Activated B cell treated with CpG ODN at 0.5 μM for 24 hours (primary cell): ENCODE measurements at regions not wholly inside any gene's neighbourhood (a gene's known extent, or its start where the extent isn't known, plus 50 kb on each side); places are given as distances from the start of the nearest gene placed in this dataset.

Source experiments
- ATAC-seq: fragments of 200-7000 bp; cut with Tn5 transposase; one replicate; pipeline ENCODE4 v1.10.0; 2021; ENCODE audit warnings: low read depth, mild to moderate bottlenecking, moderate library complexity
- CTCF ChIA-PET: fragments of 350-600 bp; sonication (Branson Sonifier 250); formaldehyde crosslinking; loops from one replicate; lab custom pipeline; 2021; ENCODE audit warnings: antibody characterized with exemption; lab: Charles Lee
- POLR2A ChIA-PET: fragments of 350-600 bp; sonication (Branson Sonifier 250); formaldehyde crosslinking; loops from one replicate; lab custom pipeline; 2021; ENCODE audit warnings: antibody characterized with exemption; lab: Charles Lee
- DNase-seq: peaks from one replicate; pipeline ENCODE4 v3.0.0; 2022
- H3K27ac Mint-ChIP-seq: one replicate; pipeline ENCODE4 v1.8.0; 2020; ENCODE audit warnings: mixed read lengths
- H3K27me3 Mint-ChIP-seq: one replicate; pipeline ENCODE4 v1.8.0; 2021; ENCODE audit warnings: mixed read lengths
- H3K36me3 Mint-ChIP-seq: one replicate; pipeline ENCODE4 v1.8.0; 2021; ENCODE audit warnings: low read depth, mixed read lengths
- H3K4me1 Mint-ChIP-seq: one replicate; pipeline ENCODE4 v1.8.0; 2021; ENCODE audit warnings: mixed read lengths
- H3K4me3 Mint-ChIP-seq: one replicate; pipeline ENCODE4 v1.8.0; 2020; ENCODE audit warnings: mild to moderate bottlenecking, mixed read lengths
- H3K9me3 Mint-ChIP-seq: one replicate; pipeline ENCODE4 v1.8.0; 2020; ENCODE audit warnings: mixed read lengths
- intact Hi-C: fragments of 100-400 bp; cut with micrococcal nuclease; formaldehyde crosslinking; loops from one replicate; pipeline ENCODE4 v1.15.1; 2024
- TF ChIP-seq, protein P1 (sequence below): fragments of 200-600 bp; IDR thresholded peaks from one replicate; pipeline ENCODE4 v1.8.0; 2022; ENCODE audit warnings: antibody characterized with exemption, mild to moderate bottlenecking

GRCh38 chr7:145005601-145006000 lies 169.7 kb upstream of the TPK1 start:
- no peak for ATAC-seq
- H3K4me1 Mint-ChIP-seq, result no peaks in the 10 kb centered on the region
- ChIA-PET POLR2A (no interaction called here), CTCF (no interaction called here)
- TF ChIP-seq, protein P1, sequence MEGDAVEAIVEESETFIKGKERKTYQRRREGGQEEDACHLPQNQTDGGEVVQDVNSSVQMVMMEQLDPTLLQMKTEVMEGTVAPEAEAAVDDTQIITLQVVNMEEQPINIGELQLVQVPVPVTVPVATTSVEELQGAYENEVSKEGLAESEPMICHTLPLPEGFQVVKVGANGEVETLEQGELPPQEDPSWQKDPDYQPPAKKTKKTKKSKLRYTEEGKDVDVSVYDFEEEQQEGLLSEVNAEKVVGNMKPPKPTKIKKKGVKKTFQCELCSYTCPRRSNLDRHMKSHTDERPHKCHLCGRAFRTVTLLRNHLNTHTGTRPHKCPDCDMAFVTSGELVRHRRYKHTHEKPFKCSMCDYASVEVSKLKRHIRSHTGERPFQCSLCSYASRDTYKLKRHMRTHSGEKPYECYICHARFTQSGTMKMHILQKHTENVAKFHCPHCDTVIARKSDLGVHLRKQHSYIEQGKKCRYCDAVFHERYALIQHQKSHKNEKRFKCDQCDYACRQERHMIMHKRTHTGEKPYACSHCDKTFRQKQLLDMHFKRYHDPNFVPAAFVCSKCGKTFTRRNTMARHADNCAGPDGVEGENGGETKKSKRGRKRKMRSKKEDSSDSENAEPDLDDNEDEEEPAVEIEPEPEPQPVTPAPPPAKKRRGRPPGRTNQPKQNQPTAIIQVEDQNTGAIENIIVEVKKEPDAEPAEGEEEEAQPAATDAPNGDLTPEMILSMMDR, result no peak
- no peaks in the 10 kb centered on the region for H3K36me3 Mint-ChIP-seq
- H3K27ac Mint-ChIP-seq, result no peak overlapping the region
- no peak overlapping the region for H3K4me3 Mint-ChIP-seq
- peaks cover 4% of the 10 kb centered on the region for H3K9me3 Mint-ChIP-seq
- no peak for DNase-seq
- no peaks in the 10 kb centered on the region for H3K27me3 Mint-ChIP-seq
- intact Hi-C loops, result no loop called here

DNA sequence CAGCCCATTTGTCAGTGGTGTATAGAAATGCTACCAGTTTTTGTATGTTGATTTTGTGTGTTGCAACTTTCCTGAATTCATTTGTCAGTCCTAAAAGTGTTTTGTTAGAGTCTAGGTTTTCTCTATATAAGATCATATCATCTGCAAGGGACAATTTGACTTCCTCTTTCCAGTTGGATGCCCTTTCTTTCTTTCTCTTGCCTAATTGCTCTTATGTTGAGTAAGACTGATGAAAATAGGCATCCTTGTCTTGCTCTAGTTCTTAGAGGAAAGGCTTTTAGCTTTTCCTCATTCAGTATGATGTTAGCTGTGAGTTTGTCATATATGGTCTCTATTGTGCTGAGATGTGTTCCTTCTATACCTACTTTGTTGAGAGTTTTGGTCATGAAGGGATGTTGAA lies 161.7 kb upstream of the TPK1 start:
- Mint-ChIP-seq H3K4me1 (no peaks in the 10 kb centered on the region), H3K9me3 (peaks cover 30% of the 10 kb centered on the region), H3K36me3 (no peaks in the 10 kb centered on the region), H3K27ac (no peak overlapping the region), H3K4me3 (no peak overlapping the region), H3K27me3 (no peaks in the 10 kb centered on the region)
- POLR2A ChIA-PET, result no interaction called here
- intact Hi-C loops, result no loop called here
- DNase-seq (no peak), ATAC-seq (no peak)
- CTCF ChIA-PET, result no interaction called here
- TF ChIP-seq, protein P1, result no peak

DNA sequence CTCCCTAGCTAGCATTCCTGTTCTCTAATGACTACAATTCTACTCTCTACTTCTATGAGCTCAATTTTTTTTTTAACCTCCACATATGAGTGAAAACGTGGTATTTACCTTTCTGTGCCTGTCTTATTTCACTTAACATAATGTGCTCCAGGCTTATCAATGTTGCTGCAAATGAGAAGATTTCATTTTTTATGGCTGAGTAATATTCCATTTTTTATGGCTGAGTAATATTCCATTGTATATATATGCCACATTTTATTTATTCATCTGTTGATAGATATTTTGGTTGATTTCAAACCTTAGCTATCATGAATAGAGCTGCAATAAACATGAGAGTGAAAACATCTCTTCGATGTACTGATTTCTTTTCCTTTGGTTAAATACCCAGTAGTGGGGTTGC lies 159.6 kb upstream of the TPK1 start:
- Mint-ChIP-seq H3K9me3 (peaks cover 26% of the 10 kb centered on the region), H3K36me3 (no peaks in the 10 kb centered on the region), H3K4me3 (no peak overlapping the region), H3K27me3 (no peaks in the 10 kb centered on the region), H3K4me1 (no peaks in the 10 kb centered on the region), H3K27ac (no peak overlapping the region)
- POLR2A ChIA-PET, result no interaction called here
- no peak for DNase-seq
- ATAC-seq, result no peak
- TF ChIP-seq, protein P1, result no peak
- CTCF ChIA-PET, result no interaction called here
- intact Hi-C loops, result no loop called here

- ATAC-seq, result no peak
Observed at GRCh38 chr7:144991041-144991440, 155.2 kb upstream of the TPK1 start.

GRCh38 chr7:144987686-144988085 lies 151.8 kb upstream of the TPK1 start:
- DNase-seq (no peak), ATAC-seq (no peak)
- CTCF ChIA-PET, result no interaction called here
- Mint-ChIP-seq H3K27ac (no peak overlapping the region), H3K36me3 (no peaks in the 10 kb centered on the region), H3K27me3 (no peaks in the 10 kb centered on the region), H3K9me3 (no peaks in the 10 kb centered on the region), H3K4me1 (no peaks in the 10 kb centered on the region), H3K4me3 (no peak overlapping the region)
- TF ChIP-seq, protein P1, result no peak
- intact Hi-C loops, result no loop called here
- POLR2A ChIA-PET, result no interaction called here

More at GRCh38 chr7:144991041-144991440, 155.2 kb upstream of the TPK1 start:
- TF ChIP-seq, protein P1, result no peak
- no peak overlapping the region for H3K4me3 Mint-ChIP-seq
- POLR2A ChIA-PET, result no interaction called here
- intact Hi-C loops, result no loop called here
- H3K36me3 Mint-ChIP-seq, result no peaks in the 10 kb centered on the region
- CTCF ChIA-PET, result no interaction called here
- H3K27ac Mint-ChIP-seq, result no peak overlapping the region
- H3K4me1 Mint-ChIP-seq, result no peaks in the 10 kb centered on the region
- DNase-seq, result no peak
- no peaks in the 10 kb centered on the region for H3K27me3 Mint-ChIP-seq
- peaks cover 6% of the 10 kb centered on the region for H3K9me3 Mint-ChIP-seq
